Calu3 (cell line): ENCODE measurements at regions not wholly inside any gene's neighbourhood (a gene's known extent, or its start where the extent isn't known, plus 50 kb on each side); places are given as distances from the start of the nearest gene placed in this dataset.
A peak's percentile ranks its signal among the peaks of the same experiment; 100 is the strongest.

ENCODE experiments used
- BruUV-seq: library from RNA; stranded (reverse); fragments of 400-500 nt; replicated peaks from 2 replicates; lab custom pipeline; 2021; lab: Mats Ljungman, UMichigan
- CTCF ChIA-PET: fragments of 300-600 bp; sonication (Branson Sonifier 250); formaldehyde crosslinking; loops from one replicate; lab custom pipeline; 2022; ENCODE audit warnings: antibody characterized with exemption; lab: Charles Lee
- DNase-seq: peaks from one replicate; pipeline ENCODE4 v3.0.0; 2022
- H3K27ac Mint-ChIP-seq: one replicate; pipeline ENCODE4 v1.8.0; 2022; ENCODE audit warnings: mixed read lengths; ENCODE audit not compliant: unreplicated experiment
- H3K27me3 Mint-ChIP-seq: one replicate; pipeline ENCODE4 v1.8.0; 2022; ENCODE audit warnings: mixed read lengths; ENCODE audit not compliant: unreplicated experiment
- H3K36me3 Mint-ChIP-seq: one replicate; pipeline ENCODE4 v1.8.0; 2022; ENCODE audit warnings: mild to moderate bottlenecking, moderate library complexity, mixed read lengths; ENCODE audit not compliant: insufficient read depth, unreplicated experiment
- H3K4me1 Mint-ChIP-seq: one replicate; pipeline ENCODE4 v1.8.0; 2022; ENCODE audit warnings: mild to moderate bottlenecking, low read depth, mixed read lengths; ENCODE audit not compliant: unreplicated experiment
- H3K4me3 Mint-ChIP-seq: one replicate; pipeline ENCODE4 v1.8.0; 2022; ENCODE audit warnings: mild to moderate bottlenecking, low read depth, moderate library complexity, mixed read lengths; ENCODE audit not compliant: unreplicated experiment
- H3K9me3 Mint-ChIP-seq: one replicate; pipeline ENCODE4 v1.8.0; 2022; ENCODE audit warnings: low read depth, mixed read lengths; ENCODE audit not compliant: unreplicated experiment
- intact Hi-C: fragments of 100-400 bp; cut with micrococcal nuclease; formaldehyde crosslinking; loops from one replicate; pipeline ENCODE4 v1.10.0; 2022; ENCODE audit not compliant: unreplicated experiment
- TF ChIP-seq, protein P1 (sequence below): fragments of 200-600 bp; IDR thresholded peaks from one replicate; pipeline ENCODE4 v1.8.0; 2022; ENCODE audit warnings: antibody characterized with exemption; ENCODE audit not compliant: unreplicated experiment

DNA sequence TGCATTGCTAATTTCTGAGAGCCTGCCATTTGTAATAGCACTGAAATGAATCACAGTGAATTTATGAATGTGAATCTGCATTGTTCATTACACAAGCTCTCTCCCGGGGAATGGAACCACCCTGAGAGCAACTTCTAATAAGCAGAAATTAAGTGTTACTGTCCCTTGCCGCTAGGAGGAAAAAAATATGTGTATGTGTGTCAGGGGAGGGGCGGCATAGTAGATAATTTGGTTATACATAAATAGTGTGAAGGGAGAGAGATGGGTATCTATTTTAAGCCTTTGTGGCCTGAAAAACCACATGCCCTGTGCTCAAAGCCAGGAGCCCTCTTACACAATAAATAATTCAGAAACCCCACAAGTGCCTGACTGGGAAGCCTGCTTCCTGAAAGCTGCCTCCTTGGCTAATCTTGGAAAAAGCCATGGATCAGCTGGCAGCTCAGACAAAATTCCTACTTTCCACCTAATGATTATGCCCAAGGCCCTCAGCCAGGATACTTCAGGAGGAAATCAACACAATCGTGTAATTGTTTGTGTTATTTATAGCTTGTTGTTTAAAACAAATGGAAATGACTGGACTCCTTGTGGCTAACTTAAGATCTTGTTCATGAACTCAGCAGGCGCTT lies 366.2 kb upstream of the KITLG start:
- H3K4me3 Mint-ChIP-seq = no peak overlapping the region
- no TSS peak for BruUV-seq
- no peaks in the 10 kb centered on the region for H3K36me3 Mint-ChIP-seq
- intact Hi-C loops = no loop called here
- H3K27ac Mint-ChIP-seq = no peak overlapping the region
- no peaks in the 10 kb centered on the region for H3K27me3 Mint-ChIP-seq
- CTCF ChIA-PET = interaction anchor here (1.6 kb wide), 1 partner anchor 12 kb away, joined by 5 read pairs; no protein-coding TSS in a partner anchor
- H3K4me1 Mint-ChIP-seq = peaks cover 57% of the 10 kb centered on the region
- no peak for DNase-seq
- H3K9me3 Mint-ChIP-seq = no peaks in the 10 kb centered on the region
- TF ChIP-seq, protein P1, sequence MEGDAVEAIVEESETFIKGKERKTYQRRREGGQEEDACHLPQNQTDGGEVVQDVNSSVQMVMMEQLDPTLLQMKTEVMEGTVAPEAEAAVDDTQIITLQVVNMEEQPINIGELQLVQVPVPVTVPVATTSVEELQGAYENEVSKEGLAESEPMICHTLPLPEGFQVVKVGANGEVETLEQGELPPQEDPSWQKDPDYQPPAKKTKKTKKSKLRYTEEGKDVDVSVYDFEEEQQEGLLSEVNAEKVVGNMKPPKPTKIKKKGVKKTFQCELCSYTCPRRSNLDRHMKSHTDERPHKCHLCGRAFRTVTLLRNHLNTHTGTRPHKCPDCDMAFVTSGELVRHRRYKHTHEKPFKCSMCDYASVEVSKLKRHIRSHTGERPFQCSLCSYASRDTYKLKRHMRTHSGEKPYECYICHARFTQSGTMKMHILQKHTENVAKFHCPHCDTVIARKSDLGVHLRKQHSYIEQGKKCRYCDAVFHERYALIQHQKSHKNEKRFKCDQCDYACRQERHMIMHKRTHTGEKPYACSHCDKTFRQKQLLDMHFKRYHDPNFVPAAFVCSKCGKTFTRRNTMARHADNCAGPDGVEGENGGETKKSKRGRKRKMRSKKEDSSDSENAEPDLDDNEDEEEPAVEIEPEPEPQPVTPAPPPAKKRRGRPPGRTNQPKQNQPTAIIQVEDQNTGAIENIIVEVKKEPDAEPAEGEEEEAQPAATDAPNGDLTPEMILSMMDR = no peak

DNA sequence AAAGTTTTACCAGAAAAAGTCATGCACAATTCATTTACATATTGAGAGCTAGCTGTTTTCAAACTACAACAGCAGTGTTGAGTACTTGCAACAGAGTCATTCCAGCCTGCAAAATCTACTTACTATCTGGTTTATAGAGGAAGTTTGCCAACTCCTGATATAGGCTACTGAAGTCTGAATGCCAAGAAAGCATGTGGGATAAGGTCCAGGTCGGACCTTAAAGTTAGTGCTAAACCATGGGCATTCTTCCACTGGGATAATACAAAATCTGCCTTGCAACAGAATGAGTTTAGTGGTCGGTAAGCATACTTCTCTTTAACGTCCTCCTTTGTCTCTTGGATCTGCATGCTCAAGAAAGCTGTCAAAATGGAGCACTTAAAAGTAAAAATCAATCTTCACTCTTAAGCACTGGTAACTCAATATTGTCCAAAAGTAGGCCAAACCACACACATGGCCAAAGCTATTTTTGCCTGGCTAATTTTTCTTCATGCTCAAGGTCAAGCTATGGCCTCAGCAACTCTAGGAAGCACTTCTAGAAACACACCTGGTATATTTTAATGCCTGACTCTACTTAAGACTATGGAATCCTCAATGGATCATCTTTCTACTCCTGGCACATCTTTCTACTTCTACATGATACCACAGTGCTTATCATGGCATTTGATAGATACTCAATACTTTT lies 364.9 kb upstream of the KITLG start:
- intact Hi-C loops = no loop called here
- no TSS peak for BruUV-seq
- Mint-ChIP-seq H3K4me3 (no peak overlapping the region), H3K4me1 (peaks cover 49% of the 10 kb centered on the region), H3K9me3 (peaks cover 2% of the 10 kb centered on the region), H3K27me3 (no peaks in the 10 kb centered on the region), H3K27ac (peak overlapping the region; percentile 6), H3K36me3 (no peaks in the 10 kb centered on the region)
- CTCF ChIA-PET = no interaction called here
- TF ChIP-seq, protein P1 = no peak
- DNase-seq = no peak

DNA sequence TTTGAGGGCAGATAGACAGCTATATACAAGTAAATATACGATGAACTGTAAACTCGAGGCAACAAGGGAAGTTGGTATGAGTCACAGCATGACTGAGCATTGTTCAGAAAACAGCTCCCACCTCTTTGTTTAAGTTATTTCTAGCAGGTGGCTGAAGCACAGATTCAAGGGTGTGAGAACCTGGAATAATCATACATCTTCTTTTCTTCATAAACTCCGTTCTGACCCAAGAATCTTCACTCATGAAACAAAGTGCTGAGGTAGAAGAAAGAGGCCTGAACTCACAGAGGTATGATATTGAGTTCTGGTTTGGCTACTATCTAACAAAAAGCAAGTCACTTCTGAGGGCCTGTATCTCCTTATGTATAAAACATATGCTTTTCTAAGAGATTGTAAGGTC lies 364.1 kb upstream of the KITLG start:
- Mint-ChIP-seq H3K27me3 (no peaks in the 10 kb centered on the region), H3K4me3 (no peak overlapping the region), H3K4me1 (peaks cover 49% of the 10 kb centered on the region), H3K27ac (peak overlapping the region; percentile 60), H3K9me3 (peaks cover 2% of the 10 kb centered on the region), H3K36me3 (no peaks in the 10 kb centered on the region)
- TF ChIP-seq, protein P1 = no peak
- BruUV-seq = TSS peak; percentile 72
- no peak for DNase-seq
- CTCF ChIA-PET = interaction anchor here (1.0 to 1.8 kb wide), 2 partner anchors 10 to 15 kb away, joined by 3 to 7 read pairs; no protein-coding TSS in a partner anchor
- intact Hi-C loops = no loop called here

DNA sequence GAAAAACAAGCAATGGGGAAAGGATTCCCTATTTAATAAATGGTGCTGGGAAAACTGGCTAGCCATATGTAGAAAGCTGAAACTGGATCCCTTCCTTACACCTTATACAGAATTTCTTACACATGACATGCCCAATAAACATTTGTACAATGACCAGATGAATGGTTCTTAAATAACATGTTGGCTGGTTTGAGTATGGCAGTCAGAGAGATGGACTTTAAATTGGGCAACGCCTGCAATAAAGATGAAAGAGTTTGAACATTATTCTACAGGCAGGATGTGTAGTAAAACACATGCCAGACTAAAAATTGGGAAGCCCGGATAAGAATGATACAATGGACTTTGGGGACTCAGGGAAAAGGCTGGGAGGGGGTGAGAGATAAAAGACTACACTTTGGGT lies 360.6 kb upstream of the KITLG start:
- no TSS peak for BruUV-seq
- no peak overlapping the region for H3K4me3 Mint-ChIP-seq
- no peaks in the 10 kb centered on the region for H3K36me3 Mint-ChIP-seq

More for the DNA sequence above, 360.6 kb upstream of the KITLG start:
- H3K4me1 Mint-ChIP-seq = peaks cover 30% of the 10 kb centered on the region
- peaks cover 2% of the 10 kb centered on the region for H3K9me3 Mint-ChIP-seq
- TF ChIP-seq, protein P1 = no peak
- no peak overlapping the region for H3K27ac Mint-ChIP-seq
- DNase-seq = no peak
- intact Hi-C loops = no loop called here
- CTCF ChIA-PET = no interaction called here
- H3K27me3 Mint-ChIP-seq = no peaks in the 10 kb centered on the region
